ENCODE measurements at regions not wholly inside any gene's neighbourhood (a gene's known extent, or its start where the extent isn't known, plus 50 kb on each side); places are given as distances from the start of the nearest gene placed in this dataset.

- no peak for TF ChIP-seq CTCF (IDR thresholded peaks at IDR 0.05; ENCODE audit: poor library complexity, severe bottlenecking)
- TF ChIP-seq POLR2AphosphoS5 (IDR thresholded peaks at IDR 0.05), result no peak
- no peak for TF ChIP-seq EZH2 (IDR thresholded peaks at IDR 0.05; ENCODE audit: borderline replicate concordance, insufficient read depth, low read length, poor library complexity, severe bottlenecking)
- no peak for TF ChIP-seq TAF1 (IDR thresholded peaks at IDR 0.05; ENCODE audit: low read depth)
Observed at GRCh38 chr12:89962648-89963047, 254.0 kb upstream of the ATP2B1 start.

All from neural cell (in vitro differentiated cells).